ENCODE measurements at regions not wholly inside any gene's neighbourhood (a gene's known extent, or its start where the extent isn't known, plus 50 kb on each side); places are given as distances from the start of the nearest gene placed in this dataset.

DNA sequence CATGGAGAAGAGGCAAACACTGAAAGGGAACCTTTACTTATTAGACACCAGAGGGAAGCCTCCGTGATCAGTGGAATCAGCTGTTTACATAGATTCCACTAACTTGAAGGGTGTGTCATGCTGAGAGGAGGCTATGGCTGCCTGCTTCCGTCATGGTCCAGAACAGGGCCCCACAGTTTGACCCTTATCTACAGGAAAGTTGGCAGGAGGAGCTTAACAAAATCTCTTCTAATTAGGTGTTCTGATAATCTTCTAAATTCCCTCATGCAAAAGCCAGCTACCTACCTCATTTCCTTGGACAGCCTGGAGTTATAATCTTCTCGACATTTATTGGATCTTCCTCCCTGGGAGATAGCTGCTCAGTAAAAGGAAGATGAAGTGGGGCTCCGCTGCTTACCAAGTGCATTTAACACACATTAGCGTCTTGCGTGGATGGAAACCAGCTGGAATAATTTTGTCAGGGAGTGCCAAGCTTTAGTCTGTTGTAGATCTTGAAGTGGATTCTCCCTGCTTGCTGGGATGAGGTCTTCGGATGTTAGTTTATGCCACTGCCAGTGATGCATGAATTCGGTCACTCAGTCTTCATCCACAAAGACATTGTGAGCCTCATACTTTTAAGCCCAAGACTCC is 171.0 kb downstream of the PAH start:
- no peaks in the 10 kb centered on the region for H3K79me2 ChIP-seq (ENCODE audit: insufficient read depth, low read length)
- no peaks in the 10 kb centered on the region for H3F3A ChIP-seq (ENCODE audit: insufficient read depth, low read length)
- H3K36me3 ChIP-seq (ENCODE audit: insufficient read depth, low read length) = no peaks in the 10 kb centered on the region
- H3K4me3 ChIP-seq (ENCODE audit: low read depth, low read length, poor library complexity, severe bottlenecking) = no peak overlapping the region
- no peaks in the 10 kb centered on the region for H4K20me1 ChIP-seq (ENCODE audit: insufficient read depth, low read length)
- no peak overlapping the region for H3K4me2 ChIP-seq (ENCODE audit: low read length)
- H3K27me3 ChIP-seq (ENCODE audit: insufficient read depth, low read length) = no peaks in the 10 kb centered on the region
- H3K9me3 ChIP-seq (ENCODE audit: low read length) = no peaks in the 10 kb centered on the region
- no peaks in the 10 kb centered on the region for H3K9me2 ChIP-seq (ENCODE audit: low read depth, low read length)
- TF ChIP-seq EZH2 (IDR thresholded peaks at IDR 0.05; ENCODE audit: borderline replicate concordance, low read length) (no peak), CTCF (IDR thresholded peaks at IDR 0.05; ENCODE audit: low read length) (no peak)
- H3K4me1 ChIP-seq (ENCODE audit: insufficient read depth, low read length, severe bottlenecking) = no peaks in the 10 kb centered on the region
- no peak overlapping the region for H2AFZ ChIP-seq (ENCODE audit: low read length)
- H3K27ac ChIP-seq (ENCODE audit: low read depth, low read length, poor library complexity, severe bottlenecking) = no peak overlapping the region
- H3K9ac ChIP-seq (ENCODE audit: low read length) = no peak overlapping the region

- H2AFZ ChIP-seq (ENCODE audit: low read length) = no peak overlapping the region
- H3K9me3 ChIP-seq (ENCODE audit: low read length) = no peaks in the 10 kb centered on the region
These were observed 175.8 kb downstream of the PAH start for GRCh38 chr12:102741196-102741595.

DNA sequence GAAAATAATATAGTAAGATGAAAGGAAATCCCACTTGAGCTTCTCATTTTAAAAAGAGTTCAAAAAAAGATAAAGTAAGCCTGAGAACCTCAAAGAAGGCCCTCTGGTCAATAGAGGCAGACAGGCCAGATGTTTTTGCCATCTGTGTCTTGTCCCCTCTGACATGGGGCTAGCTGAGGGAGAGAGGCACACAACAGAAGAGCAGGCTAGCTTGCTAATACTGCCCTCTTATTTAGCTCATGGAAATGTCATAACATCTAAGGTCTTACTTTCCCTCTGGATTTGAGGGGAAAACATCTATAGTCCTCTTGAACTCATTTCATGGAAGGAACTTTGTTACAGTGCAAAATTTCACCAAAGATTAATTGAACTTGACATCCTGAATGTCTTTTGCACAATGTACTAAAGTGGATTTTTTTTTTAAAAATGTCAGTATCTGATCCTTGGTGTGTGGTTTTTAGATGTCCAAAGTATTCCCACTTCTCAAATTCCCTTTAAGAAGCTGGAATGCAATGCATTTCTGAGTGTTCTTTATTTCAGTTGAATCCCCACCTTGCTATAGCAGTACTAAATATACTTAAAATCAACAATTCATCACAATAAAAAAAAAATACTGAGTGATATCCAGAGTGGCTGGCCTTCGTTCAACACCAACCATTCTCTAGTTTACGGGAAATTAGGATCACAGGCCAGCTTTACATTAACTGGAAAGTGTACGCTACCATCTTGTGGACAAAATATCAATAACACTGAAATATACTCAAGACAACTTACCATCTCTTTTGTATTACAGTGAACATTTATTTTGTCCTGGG is 176.7 kb downstream of the PAH start:
- H3K9me2 ChIP-seq (ENCODE audit: low read depth, low read length) = no peaks in the 10 kb centered on the region

More at GRCh38 chr12:102741196-102741595, 175.8 kb downstream of the PAH start:
- Histone ChIP-seq H4K20me1 (ENCODE audit: insufficient read depth, low read length) (no peaks in the 10 kb centered on the region), H3K9ac (ENCODE audit: low read length) (no peak overlapping the region), H3K27me3 (ENCODE audit: insufficient read depth, low read length) (no peaks in the 10 kb centered on the region), H3K79me2 (ENCODE audit: insufficient read depth, low read length) (no peaks in the 10 kb centered on the region), H3K9me2 (ENCODE audit: low read depth, low read length) (no peaks in the 10 kb centered on the region), H3K4me2 (ENCODE audit: low read length) (no peak overlapping the region), H3K27ac (ENCODE audit: low read depth, low read length, poor library complexity, severe bottlenecking) (no peak overlapping the region), H3K4me3 (ENCODE audit: low read depth, low read length, poor library complexity, severe bottlenecking) (no peak overlapping the region), H3K4me1 (ENCODE audit: insufficient read depth, low read length, severe bottlenecking) (no peaks in the 10 kb centered on the region), H3K36me3 (ENCODE audit: insufficient read depth, low read length) (no peaks in the 10 kb centered on the region), H3F3A (ENCODE audit: insufficient read depth, low read length) (no peaks in the 10 kb centered on the region)
- TF ChIP-seq EZH2 (IDR thresholded peaks at IDR 0.05; ENCODE audit: borderline replicate concordance, low read length) (no peak), CTCF (IDR thresholded peaks at IDR 0.05; ENCODE audit: low read length) (no peak)

More for the DNA sequence above, 176.7 kb downstream of the PAH start:
- Histone ChIP-seq H3K79me2 (ENCODE audit: insufficient read depth, low read length) (no peaks in the 10 kb centered on the region), H3F3A (ENCODE audit: insufficient read depth, low read length) (no peaks in the 10 kb centered on the region), H3K4me1 (ENCODE audit: insufficient read depth, low read length, severe bottlenecking) (no peaks in the 10 kb centered on the region), H3K36me3 (ENCODE audit: insufficient read depth, low read length) (no peaks in the 10 kb centered on the region), H2AFZ (ENCODE audit: low read length) (no peak overlapping the region), H3K4me2 (ENCODE audit: low read length) (no peak overlapping the region), H3K27me3 (ENCODE audit: insufficient read depth, low read length) (no peaks in the 10 kb centered on the region), H3K4me3 (ENCODE audit: low read depth, low read length, poor library complexity, severe bottlenecking) (no peak overlapping the region), H3K9ac (ENCODE audit: low read length) (no peak overlapping the region), H3K27ac (ENCODE audit: low read depth, low read length, poor library complexity, severe bottlenecking) (no peak overlapping the region), H4K20me1 (ENCODE audit: insufficient read depth, low read length) (no peaks in the 10 kb centered on the region), H3K9me3 (ENCODE audit: low read length) (no peaks in the 10 kb centered on the region)
- TF ChIP-seq CTCF (IDR thresholded peaks at IDR 0.05; ENCODE audit: low read length) (peak; percentile 24; the same call in 1 of the 2 replicates), EZH2 (IDR thresholded peaks at IDR 0.05; ENCODE audit: borderline replicate concordance, low read length) (no peak)
